IPS-11a (cell line): ENCODE measurements at regions not wholly inside any gene's neighbourhood (a gene's known extent, or its start where the extent isn't known, plus 50 kb on each side); places are given as distances from the start of the nearest gene placed in this dataset.

Experiments used
- H3K4me3 ChIP-seq: one replicate; pipeline ENCODE4 v1.5.1; 2013; ENCODE audit warnings: low read depth, low read length, control low read depth

GRCh38 chr20:51886891-51887608 is 84.7 kb upstream of the SALL4 start:
- no peak overlapping the region for H3K4me3 ChIP-seq

DNA sequence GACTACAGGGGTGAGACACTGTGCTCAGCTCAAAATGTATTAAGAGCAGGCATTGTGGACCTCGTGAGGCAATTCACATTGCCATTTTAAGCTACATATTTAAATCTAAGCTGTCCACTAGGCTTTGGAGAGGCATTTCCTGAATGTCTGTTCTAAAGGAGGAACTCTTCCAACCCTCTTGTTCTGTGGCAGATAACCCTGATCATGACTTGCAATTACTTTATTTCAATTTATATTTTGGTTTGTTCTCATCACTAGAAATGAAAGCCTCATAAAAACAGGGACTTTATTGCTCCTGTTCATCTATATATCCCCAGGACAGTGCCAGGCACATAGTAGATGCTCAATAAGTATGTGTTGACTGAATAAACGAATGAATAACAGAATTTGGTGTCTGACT is 84.0 kb upstream of the SALL4 start:
- no peak overlapping the region for H3K4me3 ChIP-seq

- no peak overlapping the region for H3K4me3 ChIP-seq
These were observed 82.2 kb upstream of the SALL4 start for GRCh38 chr20:51884561-51884960.

DNA sequence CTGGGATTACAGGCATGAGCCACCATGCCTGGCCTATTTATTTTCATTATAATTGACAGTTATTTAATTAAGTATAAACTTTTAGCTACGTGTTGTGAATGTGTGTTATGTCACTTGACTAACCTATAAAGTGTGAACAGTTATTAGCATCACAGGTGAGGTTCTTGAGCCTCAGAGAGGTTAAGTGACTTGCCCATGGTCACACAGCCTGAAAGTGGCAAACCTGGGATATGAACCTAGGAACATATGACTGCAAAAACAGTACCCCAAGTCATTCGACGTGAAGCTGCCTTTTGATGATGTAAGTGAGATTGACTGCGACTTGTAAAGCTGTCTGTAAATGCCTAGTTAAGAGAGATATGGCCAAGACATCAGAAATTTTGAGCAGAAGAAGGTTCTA is 77.9 kb upstream of the SALL4 start:
- no peak overlapping the region for H3K4me3 ChIP-seq

DNA sequence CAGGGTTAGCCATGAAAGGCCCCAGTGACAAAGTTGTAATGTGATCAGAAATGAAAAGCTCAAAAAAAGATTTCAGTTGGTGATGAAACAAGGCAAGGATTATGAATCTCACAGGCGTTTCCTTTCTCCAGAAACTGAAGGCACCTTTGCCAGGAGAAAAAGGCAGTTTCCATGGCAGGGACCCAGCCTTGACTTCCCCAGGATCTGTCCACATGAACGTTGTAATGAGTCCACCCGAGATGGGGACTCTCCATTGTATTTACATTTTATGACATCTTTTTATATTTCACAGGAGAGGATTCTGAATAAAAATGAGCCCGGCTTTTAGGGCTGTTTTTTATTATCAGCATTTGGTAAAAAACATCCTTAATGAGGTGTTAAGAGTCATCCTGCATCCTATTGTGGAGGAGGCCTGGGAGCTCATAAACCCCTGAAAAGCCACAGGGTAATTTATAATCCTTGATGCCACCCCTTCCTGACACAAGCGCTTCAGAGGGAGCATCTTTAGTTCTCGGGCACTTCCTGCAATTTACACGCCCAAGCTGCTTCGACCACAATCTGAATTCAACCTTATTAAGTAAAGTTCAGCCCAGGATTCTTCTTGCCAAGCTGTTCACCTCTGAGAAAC is 74.1 kb upstream of the SALL4 start:
- H3K4me3 ChIP-seq = no peak overlapping the region

DNA sequence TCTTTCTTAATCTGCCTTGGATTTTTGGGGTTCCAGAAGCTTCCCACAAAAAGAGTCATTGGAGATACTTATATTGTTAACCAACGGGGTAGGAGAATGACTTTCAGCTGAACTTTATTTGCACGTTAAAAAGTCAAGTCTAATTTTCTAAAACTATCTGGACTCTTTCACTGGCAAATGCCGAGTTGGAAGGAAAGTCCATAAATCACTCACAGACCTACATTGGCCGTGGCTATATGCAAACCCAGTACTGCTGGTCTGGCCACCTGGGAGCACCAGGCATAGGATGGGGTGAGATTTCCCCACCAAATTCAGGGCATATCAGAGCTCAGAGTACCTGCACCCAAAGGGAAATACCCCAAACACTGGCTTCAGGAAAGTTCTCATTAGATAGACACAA is 71.3 kb upstream of the SALL4 start:
- H3K4me3 ChIP-seq = no peak overlapping the region

DNA sequence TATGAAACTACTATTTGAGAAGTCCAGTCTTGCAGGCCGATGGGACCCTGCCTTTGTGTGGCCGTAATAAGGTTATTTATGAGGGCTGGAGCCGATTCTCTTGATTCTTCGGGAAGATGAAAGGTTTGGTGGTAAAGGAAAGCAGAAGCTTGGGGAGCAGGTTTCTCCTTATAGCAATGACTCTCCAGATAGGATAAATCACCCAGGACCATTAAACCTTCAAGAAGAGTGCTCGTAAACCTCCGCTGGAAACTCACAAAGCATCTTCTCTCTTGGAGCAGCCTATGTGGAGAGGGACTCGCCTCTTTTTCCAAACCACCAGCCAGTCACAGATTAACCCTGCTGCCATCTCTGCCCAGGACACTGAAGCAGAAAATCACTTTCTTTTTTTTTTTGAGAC is 69.6 kb upstream of the SALL4 start:
- no peak overlapping the region for H3K4me3 ChIP-seq

DNA sequence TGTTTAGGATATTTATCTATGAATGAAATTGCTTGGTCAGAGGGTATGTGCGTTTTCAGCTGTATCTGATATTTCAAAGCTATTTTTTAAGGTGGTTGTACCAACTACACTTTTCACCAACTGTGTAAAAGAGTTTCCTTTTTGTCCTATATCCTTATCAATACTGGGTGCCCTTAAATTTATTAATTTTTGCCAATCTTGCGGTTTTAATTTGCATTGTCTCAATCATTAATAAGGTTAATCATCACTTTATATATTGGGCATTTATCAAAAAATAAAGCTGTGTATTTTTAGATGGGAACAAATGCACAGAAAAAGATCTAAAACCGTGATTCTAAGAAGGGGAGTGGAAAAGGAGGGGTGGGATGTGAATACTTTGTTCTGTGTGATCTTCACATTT is 66.7 kb upstream of the SALL4 start:
- H3K4me3 ChIP-seq = no peak overlapping the region

DNA sequence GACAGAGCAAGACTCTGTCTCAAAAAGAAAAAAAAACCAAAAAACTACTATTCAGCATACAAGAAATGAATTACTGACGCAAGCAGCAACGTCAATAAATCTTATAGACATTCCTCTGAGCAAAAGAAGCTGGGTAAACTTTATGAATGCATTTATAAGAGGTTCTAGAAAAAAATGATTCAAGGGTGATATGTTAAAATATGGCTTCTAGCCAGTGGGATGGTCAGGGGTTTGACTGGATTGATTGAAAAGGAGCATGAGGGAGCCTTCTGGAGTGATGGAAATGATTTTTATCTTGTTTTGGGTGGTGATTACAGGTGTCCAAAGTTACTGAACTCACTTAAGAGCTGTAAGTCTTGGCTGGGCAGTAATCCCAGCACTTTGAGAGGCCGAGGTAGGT is 64.9 kb upstream of the SALL4 start:
- no peak overlapping the region for H3K4me3 ChIP-seq

GRCh38 chr20:51864967-51865366 is 62.6 kb upstream of the SALL4 start:
- H3K4me3 ChIP-seq = no peak overlapping the region

DNA sequence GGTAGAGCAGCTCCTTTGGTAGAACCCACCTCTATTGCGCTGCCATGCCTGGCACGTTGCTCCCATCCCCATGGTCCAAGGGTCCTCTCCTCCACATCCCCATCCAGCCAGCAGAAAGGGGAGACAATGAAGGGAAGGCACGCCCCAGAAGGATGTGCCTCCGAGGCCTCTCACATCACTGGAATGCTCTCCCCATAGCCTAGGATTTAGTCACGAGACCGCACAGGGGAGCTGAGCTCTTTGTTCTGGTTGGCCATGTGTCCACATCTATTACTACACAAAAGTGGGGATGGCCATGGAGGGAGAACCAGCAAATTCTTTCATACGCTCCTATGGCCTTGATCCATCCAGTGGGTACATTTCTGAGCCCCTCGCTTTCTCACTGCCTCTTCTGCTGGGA is 60.5 kb upstream of the SALL4 start:
- no peak overlapping the region for H3K4me3 ChIP-seq

- H3K4me3 ChIP-seq = no peak overlapping the region
These were observed 59.6 kb upstream of the SALL4 start for GRCh38 chr20:51861726-51862466.

GRCh38 chr20:51860111-51860882 is 58.0 kb upstream of the SALL4 start:
- no peak overlapping the region for H3K4me3 ChIP-seq

DNA sequence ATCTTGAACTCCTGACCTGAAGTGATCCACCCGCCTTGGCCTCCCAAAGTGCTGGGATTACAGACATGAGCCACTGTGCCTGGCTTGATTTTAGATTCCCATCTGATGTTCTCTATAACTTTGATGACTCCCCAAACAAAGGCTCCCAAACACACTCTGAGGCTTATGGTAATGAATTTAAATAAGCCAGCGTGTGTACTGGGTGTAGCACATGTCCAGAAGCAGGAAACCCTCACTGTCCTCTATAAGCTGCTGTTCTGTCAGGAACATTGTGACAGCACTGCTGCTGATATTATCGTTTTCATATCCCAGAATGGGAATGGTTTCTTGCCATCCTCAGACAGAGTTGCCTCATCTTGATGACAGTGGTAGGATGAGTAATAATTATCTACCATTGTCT is 54.1 kb upstream of the SALL4 start:
- H3K4me3 ChIP-seq = no peak overlapping the region

- H3K4me3 ChIP-seq = no peak overlapping the region
These were observed 52.6 kb upstream of the SALL4 start for GRCh38 chr20:51854921-51855320.
